Right lung (tissue), 2 donors: ENCODE measurements at regions not wholly inside any gene's neighbourhood (a gene's known extent, or its start where the extent isn't known, plus 50 kb on each side); places are given as distances from the start of the nearest gene placed in this dataset.

Experiments used
- DNase-seq, 2 donors: peaks; one replicate each; pipeline ENCODE4 v3.0.0-alpha.2; 2013

DNA sequence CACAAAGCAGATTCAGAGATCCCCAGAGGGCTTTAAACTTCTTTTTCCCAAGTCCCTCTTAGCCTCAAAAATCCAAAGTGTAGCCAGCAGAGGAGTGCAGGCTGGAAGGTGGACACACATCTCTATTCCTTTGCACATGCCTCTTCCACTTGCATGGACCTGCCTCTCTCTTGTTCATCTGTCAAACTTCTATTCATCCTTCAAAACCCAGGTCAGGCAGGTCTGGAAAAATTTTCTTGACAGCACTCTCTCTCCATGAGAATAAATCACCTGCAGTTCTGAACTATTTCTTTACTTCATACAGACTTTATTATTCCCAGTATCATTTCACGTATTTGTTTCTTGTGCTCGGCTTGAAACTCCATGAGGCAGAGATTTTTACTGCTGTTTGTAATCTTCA is 127.5 kb downstream of the SS18 start:
- no peak for DNase-seq

- DNase-seq: no peak
These were observed 128.2 kb downstream of the SS18 start for GRCh38 chr18:25962176-25962575.

GRCh38 chr18:25957017-25957416 is 133.4 kb downstream of the SS18 start:
- no peak for DNase-seq

DNA sequence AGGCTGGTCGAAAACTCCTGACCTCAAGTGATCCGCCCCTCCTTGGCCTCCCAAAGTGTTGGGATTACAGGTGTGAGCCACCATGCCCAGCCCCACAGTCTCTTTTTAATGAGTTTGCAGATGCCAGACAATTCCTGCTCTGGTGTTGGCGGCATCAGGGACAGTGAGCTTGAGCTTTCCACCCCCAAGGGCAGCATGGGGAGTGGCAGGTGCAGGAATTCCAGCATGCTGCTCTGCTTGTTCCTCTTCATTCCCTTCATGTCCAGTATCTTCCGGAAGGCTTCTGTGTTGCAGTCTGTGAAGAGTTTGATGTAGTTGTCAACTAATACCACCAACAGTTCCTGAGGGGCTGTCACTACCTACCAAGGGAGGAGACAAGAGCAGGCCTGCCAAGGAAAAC is 137.3 kb downstream of the SS18 start:
- no peak for DNase-seq

DNA sequence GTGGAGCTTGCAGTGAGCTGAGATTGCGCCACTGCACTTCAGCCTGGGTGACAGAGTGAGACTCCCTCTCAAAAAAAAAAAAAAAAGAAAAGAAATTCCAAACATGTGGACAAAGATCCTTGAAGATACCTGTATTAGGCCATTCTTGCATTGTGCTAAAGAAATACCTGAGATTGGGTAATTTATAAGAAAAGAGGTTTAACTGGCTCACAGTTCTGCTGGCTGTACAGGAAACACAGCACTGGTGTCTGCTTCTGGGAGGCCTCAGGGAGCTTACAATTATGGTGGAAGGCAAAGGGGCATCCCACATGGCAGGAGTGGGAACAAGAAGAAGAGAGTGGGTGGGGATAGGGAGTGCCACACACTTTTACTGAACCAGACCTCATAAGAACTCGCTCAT is 140.1 kb downstream of the SS18 start:
- DNase-seq: no peak

DNA sequence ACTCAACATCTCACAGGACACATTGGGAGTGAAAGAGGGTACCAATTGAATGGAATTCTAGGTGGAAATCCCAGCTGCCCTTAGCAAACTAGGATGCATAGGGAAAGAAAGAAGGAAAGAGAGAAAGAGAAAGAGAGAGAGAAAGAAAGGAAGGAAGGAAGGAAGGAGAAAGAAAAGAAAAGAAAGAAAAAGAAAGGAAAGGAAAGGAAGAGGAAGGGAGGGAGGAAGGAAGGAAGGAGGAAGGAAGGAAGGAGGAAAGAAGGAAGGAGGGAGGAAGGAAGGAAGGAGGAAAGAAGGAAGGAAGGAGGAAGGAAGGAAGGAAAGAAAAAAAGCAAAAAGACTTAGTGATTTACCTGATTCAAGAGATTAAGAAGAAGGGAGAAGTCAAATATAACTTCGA is 143.9 kb downstream of the SS18 start:
- DNase-seq: no peak

DNA sequence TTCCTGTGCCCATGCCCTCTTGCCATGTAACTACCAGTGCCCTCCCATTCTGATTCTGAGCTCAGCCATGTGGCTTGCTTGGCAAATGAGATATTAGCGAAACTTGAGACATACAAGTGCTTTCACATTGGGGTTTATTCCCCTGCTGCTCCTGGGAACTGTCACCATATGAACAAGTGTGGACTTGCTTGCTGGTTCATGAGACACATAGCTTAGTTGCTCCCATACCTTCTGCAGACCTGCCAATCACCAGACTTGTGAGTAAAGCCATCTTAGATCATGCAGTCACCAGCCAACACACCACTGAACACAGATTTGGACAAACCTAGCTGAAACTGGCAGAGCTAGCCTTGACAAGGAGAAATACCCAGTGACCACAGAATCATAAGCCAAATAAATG is 155.1 kb downstream of the SS18 start:
- no peak for DNase-seq

DNA sequence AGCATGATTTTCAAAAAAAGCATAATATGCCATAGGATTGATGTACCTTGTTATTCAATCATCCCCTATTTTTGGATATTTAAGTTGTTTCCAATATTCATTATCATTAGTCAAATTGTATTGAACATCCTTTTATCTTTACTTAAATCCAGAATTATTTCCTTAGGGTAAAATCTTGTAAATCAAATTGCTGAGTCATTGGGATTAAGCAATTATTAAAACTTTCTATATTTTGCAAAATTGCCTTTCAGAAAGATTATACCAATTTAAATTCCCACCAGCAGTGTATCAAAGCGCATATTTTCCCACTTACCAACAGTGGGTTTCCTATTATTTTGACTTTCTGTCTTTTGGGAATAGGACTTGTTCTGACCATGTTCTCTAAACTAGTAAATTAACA is 159.3 kb downstream of the SS18 start:
- DNase-seq: no peak

- DNase-seq: no peak
These were observed 160.6 kb downstream of the SS18 start for GRCh38 chr18:25929787-25930186.

GRCh38 chr18:25927830-25928229 is 162.6 kb downstream of the SS18 start:
- DNase-seq: no peak

DNA sequence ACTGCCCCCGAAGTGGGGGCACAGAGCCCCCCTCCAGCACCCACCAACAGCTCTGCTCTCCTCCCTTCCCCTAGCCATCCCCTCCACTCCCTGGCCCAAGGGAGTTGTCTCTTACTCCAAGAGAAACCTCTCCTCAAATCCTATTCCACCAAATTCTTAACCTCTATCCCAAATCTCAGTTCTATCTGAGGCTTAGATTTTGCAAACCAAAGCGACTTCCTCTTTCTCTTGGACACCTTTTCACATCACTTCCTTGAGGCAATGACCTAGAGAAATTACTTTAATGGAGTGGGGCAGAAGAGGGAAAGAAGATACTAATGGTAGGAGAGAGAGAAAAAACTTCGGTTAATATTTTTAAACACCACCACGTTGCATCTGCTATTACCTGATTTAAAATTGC is 167.2 kb downstream of the SS18 start:
- DNase-seq: no peak

DNA sequence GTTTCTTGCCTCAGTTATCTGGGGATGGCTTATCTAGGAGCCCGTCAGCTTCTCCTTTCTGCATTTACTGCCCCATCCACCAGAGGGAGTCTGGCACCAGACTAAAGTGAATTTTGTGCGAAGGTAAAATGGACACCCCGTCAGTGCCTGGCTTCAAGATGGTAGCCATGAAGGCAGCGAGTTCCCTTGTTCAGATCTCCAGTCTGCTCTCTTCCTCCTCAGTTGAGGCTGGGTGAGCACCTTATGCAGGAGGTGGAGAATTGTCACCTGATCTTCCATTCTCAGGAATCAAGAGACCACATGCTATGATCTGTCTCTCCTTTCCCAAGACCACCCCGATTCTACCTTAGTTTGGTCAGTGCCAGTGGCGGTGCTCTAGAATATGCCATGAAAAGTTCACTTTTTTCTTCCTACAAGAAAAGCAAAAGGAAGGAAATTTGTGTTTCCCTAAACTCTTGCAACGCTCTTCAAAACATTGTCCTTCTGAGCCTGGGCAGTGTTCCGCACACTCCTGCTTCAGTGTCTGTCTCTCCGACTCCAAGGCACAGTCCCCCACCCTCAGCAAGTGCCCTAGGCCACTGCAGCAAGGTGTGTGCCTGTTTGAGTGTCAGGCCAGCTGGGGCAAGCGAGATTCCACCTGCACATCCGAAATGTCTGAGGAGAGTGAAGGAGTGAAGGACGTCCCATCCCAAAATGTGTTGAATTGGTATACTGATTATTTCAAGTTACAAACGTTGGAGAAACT is 168.6 kb downstream of the SS18 start:
- DNase-seq: no peak

DNA sequence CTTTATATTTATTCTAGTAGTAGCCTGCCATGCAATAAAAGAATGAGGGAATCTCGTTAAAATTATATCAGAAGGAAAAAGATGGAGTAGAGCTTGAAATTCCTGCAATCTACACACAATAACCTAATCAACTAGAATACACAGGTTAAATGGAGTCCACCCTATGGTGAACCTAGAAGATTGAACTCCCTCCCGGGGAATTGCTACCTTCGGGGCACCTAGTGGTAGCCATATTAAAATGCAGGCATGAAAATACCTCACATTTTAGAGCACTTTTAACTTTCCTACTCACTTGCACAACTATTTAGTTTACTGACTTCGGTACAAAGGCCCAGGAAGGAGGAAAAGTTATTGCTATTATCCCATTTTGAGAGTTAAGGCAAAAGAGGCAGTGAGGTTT is 174.5 kb downstream of the SS18 start:
- DNase-seq: no peak

- no peak for DNase-seq
These were observed 191.4 kb downstream of the SS18 start for GRCh38 chr18:25898965-25899364.

GRCh38 chr18:25896956-25897355 is 193.5 kb downstream of the SS18 start:
- DNase-seq: no peak

- DNase-seq: peak in 1 of 2 donors; percentile 21
These were observed 194.1 kb downstream of the SS18 start for GRCh38 chr18:25896178-25896780.

DNA sequence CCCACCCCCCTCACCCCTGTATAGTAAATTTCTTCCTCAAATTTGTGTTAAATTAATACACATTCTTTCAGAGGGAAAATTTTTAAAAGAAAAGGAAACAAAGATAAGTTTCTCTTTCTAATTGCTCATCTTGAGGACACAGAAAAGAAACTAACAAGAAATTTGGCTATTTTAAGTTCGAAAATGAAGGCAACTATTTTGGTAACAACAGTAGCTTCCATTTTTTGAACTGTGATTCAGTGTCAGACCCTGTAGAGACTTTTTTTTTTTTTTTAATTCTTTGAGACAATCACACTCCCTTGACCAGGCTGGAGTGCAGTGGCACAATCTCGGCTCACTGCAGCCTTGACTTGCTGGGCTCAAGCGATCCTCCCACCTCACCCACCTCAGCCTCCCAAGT is 194.9 kb downstream of the SS18 start:
- no peak for DNase-seq

DNA sequence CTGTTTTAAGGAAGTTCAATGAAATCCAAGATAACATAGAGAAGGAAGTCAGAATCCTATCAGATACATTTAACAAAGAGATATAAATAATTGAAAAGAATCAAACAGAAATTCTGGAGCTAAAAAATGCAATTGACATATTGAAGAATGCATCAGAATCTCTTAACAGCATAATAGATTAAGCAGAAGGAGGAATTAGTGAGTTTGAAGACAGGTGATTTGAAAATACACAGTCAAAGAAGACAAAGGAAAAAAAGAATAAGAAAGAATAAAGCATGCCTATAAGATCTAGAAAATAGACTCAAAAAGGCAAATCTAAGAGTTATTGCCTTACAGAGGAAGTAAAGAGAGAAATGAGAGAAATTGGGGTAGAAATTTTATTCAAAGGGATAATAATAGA is 204.1 kb downstream of the SS18 start:
- no peak for DNase-seq

DNA sequence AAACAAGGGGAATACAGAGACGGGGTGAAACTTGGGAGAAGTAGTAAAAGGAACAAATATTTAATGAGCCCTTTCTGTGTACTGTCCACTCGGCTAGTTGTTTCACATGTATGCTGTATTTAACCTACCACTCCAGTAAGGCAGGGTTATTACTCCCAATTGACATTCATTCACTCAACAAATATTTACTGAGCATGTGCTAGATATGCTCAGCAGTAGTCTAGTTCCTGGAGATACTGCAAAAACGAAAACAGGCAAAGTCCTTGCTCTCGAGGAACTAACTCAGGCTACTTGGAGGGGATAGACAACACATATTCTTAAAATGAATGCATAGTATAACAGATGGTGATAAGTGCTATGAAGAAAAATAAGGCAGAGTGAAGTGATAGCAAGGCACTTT is 207.3 kb downstream of the SS18 start:
- no peak for DNase-seq

- no peak for DNase-seq
These were observed 209.3 kb downstream of the SS18 start for GRCh38 chr18:25881149-25881548.

GRCh38 chr18:25880441-25880840 is 210.0 kb downstream of the SS18 start:
- no peak for DNase-seq

DNA sequence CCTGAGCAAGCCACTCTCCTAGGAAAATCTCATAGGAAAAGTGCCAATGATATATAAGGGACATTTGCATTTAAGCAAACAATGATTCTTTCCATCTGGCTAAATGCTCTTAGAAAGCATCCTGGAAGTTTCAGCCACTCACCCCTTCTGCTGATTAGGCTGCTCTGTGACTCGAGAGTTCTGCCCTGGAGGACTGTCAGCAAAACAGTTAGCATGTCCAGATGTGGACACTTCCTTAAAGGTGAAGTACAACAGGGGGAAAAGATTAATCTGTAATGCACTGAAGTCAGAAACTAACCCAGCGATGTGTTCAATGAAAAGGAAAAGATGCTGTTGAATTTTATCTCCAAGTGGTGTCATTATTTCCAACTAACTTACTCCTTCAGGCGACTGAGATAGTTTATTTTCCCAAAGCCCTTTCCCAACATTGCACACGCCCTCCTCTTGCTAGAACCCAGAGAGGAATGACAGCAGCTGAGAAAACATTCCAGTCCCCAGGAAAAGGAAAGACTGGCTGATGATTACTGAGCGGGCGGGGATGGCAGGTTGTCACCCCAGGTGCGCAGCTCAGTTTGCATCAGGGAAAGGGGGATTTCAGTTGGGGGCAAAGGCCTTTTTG is 214.0 kb downstream of the SS18 start:
- DNase-seq: peak in 1 of 2 donors; percentile 17

DNA sequence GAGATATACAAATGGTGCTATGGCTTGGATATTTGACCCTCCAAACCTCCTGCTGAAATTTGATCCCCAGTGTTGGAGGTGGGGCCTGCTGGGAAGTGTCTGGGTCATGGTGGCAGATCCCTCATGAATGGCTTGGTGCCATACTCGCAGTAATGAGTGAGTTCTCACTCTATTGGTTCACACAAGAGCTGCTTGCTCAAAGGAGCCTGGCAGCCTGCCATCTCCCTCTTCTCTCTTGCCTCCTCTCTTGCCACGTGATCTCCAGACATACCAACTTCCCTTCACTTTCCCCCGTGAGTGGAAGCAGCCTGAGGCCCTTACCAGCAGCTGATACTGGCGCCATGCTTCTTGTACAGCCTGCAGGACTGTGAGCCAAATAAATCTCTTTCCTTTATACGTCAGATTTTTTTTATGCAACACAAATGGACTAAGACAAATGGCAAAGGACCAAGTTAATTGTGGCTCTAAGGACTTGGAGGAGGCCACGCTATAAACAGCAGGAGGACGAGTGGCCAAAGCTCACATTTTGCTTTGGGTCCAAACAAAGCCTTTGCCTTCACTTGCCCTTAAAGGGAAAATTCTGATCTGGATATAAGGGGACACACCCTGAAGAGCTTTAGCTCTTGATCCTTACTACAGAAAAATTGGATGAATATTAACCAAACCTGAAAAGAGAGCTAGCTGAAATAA is 214.7 kb downstream of the SS18 start:
- peak in 1 of 2 donors; percentile 4 for DNase-seq
